Activated CD8-positive, alpha-beta T cell treated with anti-CD3 and anti-CD28 coated beads, Interleukin-2, amount 10 ng/mL, durations not matched to agents 7 days and 5 days (primary cell): ENCODE measurements at regions not wholly inside any gene's neighbourhood (a gene's known extent, or its start where the extent isn't known, plus 50 kb on each side); places are given as distances from the start of the nearest gene placed in this dataset.
A peak's percentile ranks its signal among the peaks of the same experiment; 100 is the strongest.
"Not testable (repeated sequence)": the region's sequence is repeated elsewhere in the genome, so short reads cannot be mapped to it uniquely, and the experiment has no call there.

Experiments
- ATAC-seq: fragments of 150-1000 bp; cut with Tn5 transposase; one replicate; pipeline ENCODE4 v1.10.0; 2021; ENCODE audit warnings: moderate library complexity
- CTCF ChIA-PET: fragments of 350-600 bp; sonication (Branson Sonifier 250); formaldehyde crosslinking; loops from one replicate; lab custom pipeline; 2021; ENCODE audit warnings: antibody characterized with exemption; lab: Charles Lee
- POLR2A ChIA-PET: fragments of 350-600 bp; sonication (Branson Sonifier 250); formaldehyde crosslinking; loops from one replicate; lab custom pipeline; 2021; ENCODE audit warnings: antibody characterized with exemption; lab: Charles Lee
- DNase-seq: peaks from one replicate; pipeline ENCODE4 v3.0.0-alpha.2; 2020
- H3K27ac Mint-ChIP-seq: one replicate; pipeline ENCODE4 v1.8.0; 2021; ENCODE audit warnings: mild to moderate bottlenecking, mixed read lengths
- H3K27me3 Mint-ChIP-seq: one replicate; pipeline ENCODE4 v1.8.0; 2021; ENCODE audit warnings: low read depth, mixed read lengths
- H3K36me3 Mint-ChIP-seq: one replicate; pipeline ENCODE4 v1.8.0; 2021; ENCODE audit warnings: low read depth, mixed read lengths
- H3K4me1 Mint-ChIP-seq: one replicate; pipeline ENCODE4 v1.8.0; 2021; ENCODE audit warnings: low read depth, mixed read lengths
- H3K4me3 Mint-ChIP-seq: one replicate; pipeline ENCODE4 v1.8.0; 2021; ENCODE audit warnings: mild to moderate bottlenecking, mixed read lengths
- H3K9me3 Mint-ChIP-seq: one replicate; pipeline ENCODE4 v1.8.0; 2022; ENCODE audit warnings: mixed read lengths; ENCODE audit not compliant: insufficient read depth

DNA sequence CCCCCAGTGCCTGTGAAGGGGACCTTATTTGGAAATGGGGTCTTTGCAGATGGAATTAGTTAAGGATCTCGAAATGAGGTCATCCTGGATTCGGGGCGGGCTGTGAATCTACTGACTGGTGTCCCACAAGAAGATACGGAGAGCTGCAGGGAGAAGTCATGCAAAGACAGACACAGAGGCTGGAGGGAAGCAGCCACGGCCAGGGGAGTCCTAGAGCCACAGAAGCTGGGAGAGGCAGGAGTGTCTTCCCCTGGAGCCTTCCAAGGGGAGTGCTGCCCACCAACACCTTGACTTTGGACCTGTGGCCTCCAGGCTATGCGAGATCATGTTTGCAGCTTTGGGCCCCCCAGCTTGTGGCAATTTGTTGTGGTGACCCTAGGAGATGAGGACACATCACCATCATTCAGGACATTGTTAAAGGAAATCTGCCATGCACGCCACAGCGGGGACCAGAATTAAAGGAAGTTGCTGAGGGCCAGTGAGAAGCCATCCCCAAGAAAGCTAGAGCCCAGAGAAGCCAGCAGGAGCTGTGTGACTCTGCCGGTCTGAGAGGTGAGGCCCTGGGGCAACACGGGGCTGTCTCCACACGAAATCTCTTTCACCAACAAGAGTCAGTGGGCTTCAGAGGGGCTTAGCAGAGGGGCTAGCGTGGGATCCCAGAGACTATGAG, 434.7 kb downstream of the BRD1 start:
- POLR2A ChIA-PET, result no interaction called here
- Mint-ChIP-seq H3K4me1 (no peaks in the 10 kb centered on the region), H3K4me3 (no peak overlapping the region), H3K27ac (no peak overlapping the region), H3K36me3 (no peaks in the 10 kb centered on the region), H3K27me3 (no peaks in the 10 kb centered on the region), H3K9me3 (no peaks in the 10 kb centered on the region)
- ATAC-seq (no peak), DNase-seq (no peak)
- CTCF ChIA-PET, result no interaction called here

DNA sequence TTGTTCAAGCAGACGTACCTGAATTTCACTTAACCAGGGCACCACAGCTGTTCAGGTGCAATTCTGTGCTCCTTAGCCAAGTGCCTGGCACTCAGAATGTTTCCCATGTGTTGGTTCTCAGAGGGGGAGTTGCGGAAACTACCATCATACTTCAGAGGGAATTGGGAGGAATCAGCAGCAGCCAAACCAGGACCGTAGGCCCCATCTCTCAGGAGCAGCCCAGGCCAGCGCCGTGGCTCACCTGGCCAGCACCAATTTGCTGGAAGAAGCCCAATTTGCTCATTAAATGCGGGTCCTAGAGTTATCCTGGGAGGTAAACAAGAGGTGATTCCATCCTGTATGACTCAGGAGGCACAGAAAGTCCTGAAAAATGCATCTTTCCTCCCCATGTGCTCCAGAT, 435.4 kb downstream of the BRD1 start:
- ATAC-seq (no peak), DNase-seq (no peak)
- CTCF ChIA-PET, result no interaction called here
- Mint-ChIP-seq H3K4me1 (no peaks in the 10 kb centered on the region), H3K36me3 (no peaks in the 10 kb centered on the region), H3K4me3 (no peak overlapping the region), H3K27me3 (no peaks in the 10 kb centered on the region), H3K27ac (no peak overlapping the region), H3K9me3 (no peaks in the 10 kb centered on the region)
- POLR2A ChIA-PET, result no interaction called here

DNA sequence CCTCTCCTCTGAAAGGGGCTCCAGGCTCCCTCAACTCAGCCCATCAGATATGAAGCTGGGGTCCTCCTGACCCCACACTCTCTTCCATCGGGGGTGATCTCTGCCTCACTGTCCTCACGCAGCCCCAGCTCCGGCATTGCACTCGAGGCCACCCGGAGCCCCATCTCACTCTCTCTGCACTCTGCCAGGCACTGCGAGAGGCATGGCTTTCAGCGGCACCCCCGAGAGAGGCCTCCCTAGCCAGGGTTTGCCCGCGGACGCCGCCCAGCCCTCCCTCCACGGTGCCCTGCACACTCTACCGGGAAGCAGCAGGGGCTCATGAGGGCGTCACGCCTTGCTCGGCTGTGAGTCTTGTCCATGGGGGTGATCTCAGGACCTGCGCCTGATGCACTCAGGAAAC, 436.2 kb downstream of the BRD1 start:
- no peaks in the 10 kb centered on the region for H3K9me3 Mint-ChIP-seq
- no peak overlapping the region for H3K27ac Mint-ChIP-seq
- H3K27me3 Mint-ChIP-seq, result no peaks in the 10 kb centered on the region
- ATAC-seq, result no peak
- no peaks in the 10 kb centered on the region for H3K4me1 Mint-ChIP-seq
- no peak for DNase-seq
- H3K4me3 Mint-ChIP-seq, result no peak overlapping the region
- ChIA-PET CTCF (no interaction called here), POLR2A (no interaction called here)
- no peaks in the 10 kb centered on the region for H3K36me3 Mint-ChIP-seq

DNA sequence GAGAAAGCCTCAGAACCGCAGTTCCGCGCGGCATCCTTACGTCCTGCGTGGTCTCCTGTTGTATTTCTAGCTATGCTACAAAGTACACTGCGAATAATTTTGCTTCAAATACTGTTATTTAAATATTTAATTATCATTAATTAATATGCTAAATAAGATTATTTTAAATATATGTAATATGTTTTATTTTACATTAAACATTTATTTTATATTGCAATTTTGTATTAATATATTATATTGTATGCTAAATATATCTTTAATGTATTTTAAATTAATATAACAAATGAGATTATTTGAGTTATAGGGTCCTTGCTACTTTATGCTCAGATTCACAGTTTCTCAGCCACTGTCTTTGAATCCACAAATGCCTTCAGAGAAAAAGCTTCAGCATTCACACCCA, 436.7 kb downstream of the BRD1 start:
- H3K36me3 Mint-ChIP-seq, result no peaks in the 10 kb centered on the region
- H3K9me3 Mint-ChIP-seq, result no peaks in the 10 kb centered on the region
- no peaks in the 10 kb centered on the region for H3K27me3 Mint-ChIP-seq
- ATAC-seq (no peak), DNase-seq (no peak)
- no peak overlapping the region for H3K27ac Mint-ChIP-seq
- ChIA-PET POLR2A (no interaction called here), CTCF (no interaction called here)
- no peak overlapping the region for H3K4me3 Mint-ChIP-seq
- H3K4me1 Mint-ChIP-seq, result no peaks in the 10 kb centered on the region

DNA sequence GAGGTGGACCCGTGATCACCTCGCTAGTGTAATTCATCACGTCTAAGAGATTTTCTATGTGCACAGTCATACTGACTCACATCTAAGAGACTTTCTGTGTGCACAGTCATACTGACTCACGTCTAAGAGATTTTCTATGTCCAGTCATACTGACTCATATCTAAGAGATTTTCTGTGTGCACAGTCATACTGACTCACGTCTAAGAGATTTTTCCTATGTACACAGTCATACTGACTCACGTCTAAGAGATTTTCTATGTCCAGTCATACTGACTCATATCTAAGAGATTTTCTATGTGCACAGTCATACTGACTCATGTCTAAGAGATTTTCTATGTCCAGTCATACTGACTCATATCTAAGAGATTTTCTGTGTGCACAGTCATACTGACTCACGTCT, 443.8 kb downstream of the BRD1 start:
- DNase-seq, H3K36me3 Mint-ChIP-seq, ATAC-seq, H3K9me3 Mint-ChIP-seq, H3K4me3 Mint-ChIP-seq, CTCF ChIA-PET, H3K27ac Mint-ChIP-seq, H3K4me1 Mint-ChIP-seq, H3K27me3 Mint-ChIP-seq, POLR2A ChIA-PET: not testable (repeated sequence)

DNA sequence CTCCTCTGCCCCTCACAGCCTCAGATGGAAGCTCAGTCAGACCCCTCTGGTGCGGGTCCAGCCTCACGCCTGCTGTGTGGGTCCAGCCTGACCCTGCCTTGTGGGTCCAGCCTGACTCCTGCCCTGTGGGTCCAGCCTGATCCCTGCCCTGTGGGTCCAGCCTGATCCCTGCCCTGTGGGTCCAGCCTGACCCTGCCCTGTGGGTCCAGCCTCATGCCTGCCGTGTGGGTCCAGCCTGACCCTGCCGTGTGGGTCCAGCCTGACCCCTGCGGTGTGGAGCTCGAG, 445.3 kb downstream of the BRD1 start:
- no peaks in the 10 kb centered on the region for H3K9me3 Mint-ChIP-seq
- H3K36me3 Mint-ChIP-seq, result no peaks in the 10 kb centered on the region
- DNase-seq (no peak), ATAC-seq (no peak)
- no peak overlapping the region for H3K27ac Mint-ChIP-seq
- CTCF ChIA-PET, result no interaction called here
- no peaks in the 10 kb centered on the region for H3K27me3 Mint-ChIP-seq
- no peak overlapping the region for H3K4me3 Mint-ChIP-seq
- H3K4me1 Mint-ChIP-seq, result no peaks in the 10 kb centered on the region
- POLR2A ChIA-PET, result no interaction called here

DNA sequence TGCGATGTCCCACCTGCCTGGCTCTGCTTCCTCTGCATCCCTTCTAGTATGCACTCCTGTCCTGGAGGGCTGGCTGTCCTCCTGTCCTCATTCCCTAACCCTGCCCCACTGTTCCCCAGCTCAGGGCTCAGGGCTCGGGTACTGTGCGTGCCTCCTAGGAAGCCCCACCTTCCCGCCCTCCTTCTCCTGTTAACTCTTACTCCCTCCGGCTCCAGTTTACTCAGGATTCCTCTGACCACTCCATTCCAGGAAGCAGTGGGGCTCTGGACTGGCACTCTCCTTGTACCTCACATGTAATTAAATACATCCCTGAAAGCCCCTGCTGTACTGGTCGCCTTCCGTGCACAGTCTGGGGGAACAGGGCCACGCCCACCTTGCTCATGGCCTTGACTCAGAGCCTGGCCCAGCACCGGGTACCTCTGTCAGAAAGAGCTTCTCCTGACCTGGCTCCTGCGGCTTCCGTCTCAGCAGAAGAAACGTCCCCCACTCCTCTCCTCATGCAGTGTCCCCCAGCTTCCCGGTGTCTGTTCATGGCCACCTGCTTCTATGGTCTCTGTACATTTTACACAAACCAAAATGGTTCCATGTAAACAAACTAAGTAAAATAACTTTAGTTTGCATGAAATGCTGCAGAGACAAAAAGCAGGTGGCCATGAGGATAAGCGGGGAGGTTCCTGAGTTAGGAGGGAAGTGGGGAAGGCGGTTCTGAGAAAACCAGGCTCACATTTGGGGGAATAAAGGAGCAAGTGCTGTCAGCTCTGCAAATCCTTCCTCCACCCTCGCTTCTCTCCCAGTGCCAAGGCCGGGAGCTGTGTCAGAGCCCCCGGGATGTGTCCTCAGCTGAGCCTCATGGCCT, 445.9 kb downstream of the BRD1 start:
- H3K27me3 Mint-ChIP-seq, result no peaks in the 10 kb centered on the region
- no peaks in the 10 kb centered on the region for H3K36me3 Mint-ChIP-seq
- ChIA-PET CTCF (no interaction called here), POLR2A (no interaction called here)
- no peak overlapping the region for H3K4me3 Mint-ChIP-seq
- DNase-seq (no peak), ATAC-seq (no peak)
- no peaks in the 10 kb centered on the region for H3K4me1 Mint-ChIP-seq
- no peak overlapping the region for H3K27ac Mint-ChIP-seq
- H3K9me3 Mint-ChIP-seq, result no peaks in the 10 kb centered on the region

DNA sequence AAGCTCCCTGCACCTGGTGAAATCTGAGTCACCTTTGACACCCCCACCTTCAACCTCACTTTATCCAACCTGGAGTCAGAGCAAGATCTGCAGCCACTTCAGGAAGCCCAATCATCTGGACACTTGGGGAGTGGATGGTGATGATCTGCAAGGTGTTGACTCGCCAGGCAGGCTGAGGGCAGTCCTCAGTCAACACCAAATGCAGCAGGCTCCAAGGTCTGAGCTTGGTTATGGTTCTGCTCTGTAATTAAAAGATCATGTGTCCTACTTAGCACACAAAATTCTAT, 446.9 kb downstream of the BRD1 start:
- H3K4me1 Mint-ChIP-seq, result no peaks in the 10 kb centered on the region
- POLR2A ChIA-PET, result no interaction called here
- CTCF ChIA-PET, result no interaction called here
- DNase-seq, result no peak
- H3K4me3 Mint-ChIP-seq, result no peak overlapping the region
- no peak overlapping the region for H3K27ac Mint-ChIP-seq
- no peaks in the 10 kb centered on the region for H3K9me3 Mint-ChIP-seq
- no peak for ATAC-seq
- peaks cover 3% of the 10 kb centered on the region for H3K27me3 Mint-ChIP-seq
- H3K36me3 Mint-ChIP-seq, result no peaks in the 10 kb centered on the region

DNA sequence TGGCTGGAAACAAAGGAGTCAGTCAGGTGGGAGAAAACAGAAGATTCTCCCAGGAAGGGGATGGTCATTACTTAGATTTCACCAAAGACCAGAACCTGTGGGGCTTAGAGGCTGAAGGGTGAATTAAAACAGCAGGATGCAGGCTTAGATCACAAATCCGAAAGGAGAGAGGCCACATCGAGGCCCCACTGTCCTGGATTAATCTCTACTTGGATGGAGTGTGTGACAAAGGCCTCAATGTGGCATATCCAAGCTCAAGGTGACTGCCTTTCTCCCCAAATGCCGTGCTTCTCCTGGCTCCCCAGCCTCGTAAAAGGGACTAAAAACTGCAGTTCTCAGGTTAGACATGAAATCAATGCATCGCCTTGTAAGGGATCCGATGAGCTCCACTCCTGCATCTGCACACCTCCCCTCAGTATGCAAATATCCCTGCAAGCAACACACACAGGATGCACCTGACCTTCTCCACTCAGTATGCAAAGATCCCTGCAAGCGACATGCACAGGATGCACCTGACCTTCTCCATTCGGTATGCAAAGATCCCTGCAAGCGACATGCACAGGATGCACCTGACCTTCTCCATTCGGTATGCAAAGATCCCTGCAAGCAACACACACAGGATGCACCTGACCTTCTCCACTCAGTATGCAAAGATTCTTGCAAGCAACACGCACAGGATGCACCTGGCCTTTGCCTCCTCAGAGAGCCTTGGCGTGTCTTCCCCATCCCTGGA, 447.4 kb downstream of the BRD1 start:
- POLR2A ChIA-PET, result no interaction called here
- H3K36me3 Mint-ChIP-seq, result no peaks in the 10 kb centered on the region
- DNase-seq, result no peak
- H3K27me3 Mint-ChIP-seq, result peaks cover 3% of the 10 kb centered on the region
- no peak overlapping the region for H3K4me3 Mint-ChIP-seq
- H3K4me1 Mint-ChIP-seq, result no peaks in the 10 kb centered on the region
- no peak overlapping the region for H3K27ac Mint-ChIP-seq
- H3K9me3 Mint-ChIP-seq, result no peaks in the 10 kb centered on the region
- CTCF ChIA-PET, result no interaction called here
- ATAC-seq, result no peak

DNA sequence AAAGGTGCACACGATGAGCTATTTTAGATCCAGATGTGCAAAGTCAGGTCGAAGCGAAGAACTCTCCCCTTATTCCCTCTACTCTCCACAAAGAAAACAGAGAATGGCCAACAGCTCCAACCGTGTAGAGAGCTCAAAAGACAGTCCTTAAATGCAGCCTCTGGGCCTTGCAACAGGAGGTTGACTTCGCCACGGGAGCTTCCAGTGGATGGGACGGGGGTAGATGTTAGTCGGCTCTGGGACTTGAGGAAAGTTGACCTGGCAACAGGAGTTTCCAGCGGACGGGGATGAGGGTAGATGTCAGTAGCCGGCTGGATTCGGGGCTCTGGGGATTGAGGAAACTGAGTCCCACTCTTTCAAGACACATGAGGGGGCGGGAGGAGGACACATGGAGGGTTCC, 450.4 kb downstream of the BRD1 start:
- Mint-ChIP-seq H3K27ac (no peak overlapping the region), H3K4me3 (no peak overlapping the region), H3K36me3 (no peaks in the 10 kb centered on the region), H3K4me1 (no peaks in the 10 kb centered on the region), H3K27me3 (peaks cover 5% of the 10 kb centered on the region), H3K9me3 (no peaks in the 10 kb centered on the region)
- POLR2A ChIA-PET, result no interaction called here
- CTCF ChIA-PET, result no interaction called here
- DNase-seq (no peak), ATAC-seq (no peak)

DNA sequence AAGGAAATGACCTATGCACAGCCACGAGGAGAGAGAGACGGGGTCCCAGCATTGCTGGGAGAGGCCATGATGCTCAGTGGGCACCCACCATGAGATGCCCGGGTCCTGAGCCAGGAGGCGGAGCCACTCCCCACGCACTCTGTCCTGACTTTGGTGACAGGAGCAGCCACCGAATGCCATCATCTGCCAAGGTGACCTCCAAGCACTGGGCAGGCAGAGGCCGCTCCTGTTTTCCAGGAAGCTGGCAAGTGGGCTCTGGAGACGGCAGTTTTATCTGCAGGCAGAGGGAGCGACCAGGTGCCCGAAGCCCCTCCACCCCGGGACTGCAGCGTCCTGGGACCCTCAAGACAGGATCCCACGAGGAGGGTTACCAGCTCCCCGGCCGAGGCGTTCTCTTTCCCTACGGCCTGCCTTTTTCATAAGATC, 453.9 kb downstream of the BRD1 start:
- POLR2A ChIA-PET, result no interaction called here
- H3K27me3 Mint-ChIP-seq, result peaks cover 5% of the 10 kb centered on the region
- H3K36me3 Mint-ChIP-seq, result no peaks in the 10 kb centered on the region
- ATAC-seq, result no peak
- CTCF ChIA-PET, result no interaction called here
- H3K4me3 Mint-ChIP-seq, result no peak overlapping the region
- no peaks in the 10 kb centered on the region for H3K9me3 Mint-ChIP-seq
- no peak overlapping the region for H3K27ac Mint-ChIP-seq
- DNase-seq, result peak; percentile 16
- no peaks in the 10 kb centered on the region for H3K4me1 Mint-ChIP-seq

DNA sequence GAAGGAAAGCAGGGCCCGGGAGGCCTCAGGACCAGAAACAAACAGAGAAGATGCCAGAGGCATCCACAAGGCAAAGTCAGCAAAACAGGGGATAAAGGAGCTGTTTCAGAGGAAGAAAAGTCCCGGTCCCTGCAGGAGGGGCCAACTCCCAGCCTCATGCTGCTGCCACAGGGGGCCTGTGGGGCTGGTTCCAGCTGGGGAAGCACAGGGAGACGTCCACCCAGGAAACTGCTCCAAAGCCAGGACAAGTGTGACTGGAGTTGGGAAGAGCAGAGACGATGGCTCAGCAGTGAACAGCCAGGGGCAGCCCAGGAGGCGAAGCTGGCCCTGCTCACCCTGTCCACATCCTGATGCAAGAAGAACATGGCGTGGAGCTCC, 454.4 kb downstream of the BRD1 start:
- Mint-ChIP-seq H3K4me3 (no peak overlapping the region), H3K27me3 (peaks cover 5% of the 10 kb centered on the region), H3K27ac (no peak overlapping the region), H3K4me1 (no peaks in the 10 kb centered on the region), H3K36me3 (no peaks in the 10 kb centered on the region), H3K9me3 (no peaks in the 10 kb centered on the region)
- DNase-seq (peak; percentile 12), ATAC-seq (no peak)
- CTCF ChIA-PET, result no interaction called here
- POLR2A ChIA-PET, result no interaction called here
